HG03565 (cell line): ENCODE measurements at regions not wholly inside any gene's neighbourhood (a gene's known extent, or its start where the extent isn't known, plus 50 kb on each side); places are given as distances from the start of the nearest gene placed in this dataset.

ENCODE experiments used
- ATAC-seq: cut with Tn5 transposase; IDR thresholded peaks from one replicate; pipeline ENCODE4 v1.9.1; 2021; ENCODE audit warnings: mild to moderate bottlenecking, moderate library complexity; ENCODE audit not compliant: unreplicated experiment

GRCh38 chr2:105625632-105626031 lies 119.1 kb upstream of the NCK2 start:
- ATAC-seq = no peak

GRCh38 chr2:105621038-105621437 lies 123.7 kb upstream of the NCK2 start:
- ATAC-seq = no peak

GRCh38 chr2:105618351-105618659 lies 126.4 kb upstream of the NCK2 start:
- no peak for ATAC-seq

GRCh38 chr2:105617631-105618350 lies 126.9 kb upstream of the NCK2 start:
- ATAC-seq = no peak

- ATAC-seq = no peak
Measured at GRCh38 chr2:105615305-105615704, 129.4 kb upstream of the NCK2 start.

- ATAC-seq = no peak
Measured at GRCh38 chr2:105611811-105612424, 132.8 kb upstream of the NCK2 start.

- no peak for ATAC-seq
Measured at GRCh38 chr2:105611333-105611637, 133.4 kb upstream of the NCK2 start.

GRCh38 chr2:105610576-105611332 lies 134.0 kb upstream of the NCK2 start:
- no peak for ATAC-seq

GRCh38 chr2:105609746-105610402 lies 134.8 kb upstream of the NCK2 start:
- no peak for ATAC-seq

- ATAC-seq = no peak
Measured at GRCh38 chr2:105607920-105608504, 136.7 kb upstream of the NCK2 start.

- ATAC-seq = no peak
Measured at GRCh38 chr2:105606081-105606480, 138.6 kb upstream of the NCK2 start.

- no peak for ATAC-seq
Measured at GRCh38 chr2:105604938-105605337, 139.8 kb upstream of the NCK2 start.

- no peak for ATAC-seq
Measured at GRCh38 chr2:105600949-105601794, 143.5 kb upstream of the NCK2 start.

GRCh38 chr2:105600602-105600948 lies 144.1 kb upstream of the NCK2 start:
- ATAC-seq = no peak

GRCh38 chr2:105600037-105600442 lies 144.7 kb upstream of the NCK2 start:
- no peak for ATAC-seq

- ATAC-seq = no peak
Measured at GRCh38 chr2:105598829-105599698, 145.6 kb upstream of the NCK2 start.

- ATAC-seq = no peak
Measured at GRCh38 chr2:105597806-105598803, 146.6 kb upstream of the NCK2 start.

- no peak for ATAC-seq
Measured at GRCh38 chr2:105597011-105597805, 147.5 kb upstream of the NCK2 start.
